Neural cell (in vitro differentiated cells): ENCODE measurements at regions not wholly inside any gene's neighbourhood (a gene's known extent, or its start where the extent isn't known, plus 50 kb on each side); places are given as distances from the start of the nearest gene placed in this dataset.

Experiments used
- CTCF ChIP-seq: fragments of 450-650 bp; IDR thresholded peaks from 2 replicates; pipeline ENCODE4 v1.5.1; 2014; ENCODE audit warnings: antibody characterized with exemption, mild to moderate bottlenecking, moderate library complexity; ENCODE audit not compliant: poor library complexity, severe bottlenecking
- EP300 ChIP-seq: fragments of 450-650 bp; conservative IDR thresholded peaks from 2 replicates; pipeline ENCODE4 v1.6.1; 2014; ENCODE audit warnings: antibody characterized with exemption, mild to moderate bottlenecking, moderate library complexity; ENCODE audit not compliant: poor library complexity, severe bottlenecking
- EZH2 ChIP-seq: fragments of 200-600, 300-800 bp; shearing (Covaris generic), sonication (generic); IDR thresholded peaks from 2 replicates; pipeline ENCODE4 v1.6.1; 2014; ENCODE audit warnings: antibody characterized with exemption, low read length, borderline replicate concordance, mild to moderate bottlenecking; ENCODE audit not compliant: insufficient read depth, poor library complexity, severe bottlenecking
- MXI1 ChIP-seq: fragments of 450-650 bp; conservative IDR thresholded peaks from 2 replicates; pipeline ENCODE4 v1.6.1; 2014; ENCODE audit warnings: antibody characterized with exemption, mild to moderate bottlenecking; ENCODE audit not compliant: poor library complexity, severe bottlenecking
- POLR2AphosphoS5 ChIP-seq: IDR thresholded peaks from 2 replicates; pipeline ENCODE4 v1.6.1; 2012
- RAD21 ChIP-seq: fragments of 450-650 bp; conservative IDR thresholded peaks from 2 replicates; pipeline ENCODE4 v1.6.1; 2014; ENCODE audit warnings: antibody characterized with exemption, mild to moderate bottlenecking, moderate library complexity
- REST ChIP-seq: IDR thresholded peaks from 2 replicates; pipeline ENCODE4 v1.6.1; 2012; ENCODE audit warnings: borderline replicate concordance

GRCh38 chr18:71012789-71013188, 723.9 kb downstream of the SOCS6 start:
- no peak for TF ChIP-seq EZH2
- TF ChIP-seq POLR2AphosphoS5, result no peak
- TF ChIP-seq CTCF, result no peak
- no peak for TF ChIP-seq RAD21
- no peak for TF ChIP-seq REST
- no peak for TF ChIP-seq EP300
- no peak for TF ChIP-seq MXI1
